GM21825 (cell line): ENCODE measurements at regions not wholly inside any gene's neighbourhood (a gene's known extent, or its start where the extent isn't known, plus 50 kb on each side); places are given as distances from the start of the nearest gene placed in this dataset.

ENCODE experiments used
- ATAC-seq: cut with Tn5 transposase; IDR thresholded peaks from one replicate; pipeline ENCODE4 v1.9.1; 2021; ENCODE audit warnings: mild to moderate bottlenecking, moderate library complexity; ENCODE audit not compliant: unreplicated experiment

DNA sequence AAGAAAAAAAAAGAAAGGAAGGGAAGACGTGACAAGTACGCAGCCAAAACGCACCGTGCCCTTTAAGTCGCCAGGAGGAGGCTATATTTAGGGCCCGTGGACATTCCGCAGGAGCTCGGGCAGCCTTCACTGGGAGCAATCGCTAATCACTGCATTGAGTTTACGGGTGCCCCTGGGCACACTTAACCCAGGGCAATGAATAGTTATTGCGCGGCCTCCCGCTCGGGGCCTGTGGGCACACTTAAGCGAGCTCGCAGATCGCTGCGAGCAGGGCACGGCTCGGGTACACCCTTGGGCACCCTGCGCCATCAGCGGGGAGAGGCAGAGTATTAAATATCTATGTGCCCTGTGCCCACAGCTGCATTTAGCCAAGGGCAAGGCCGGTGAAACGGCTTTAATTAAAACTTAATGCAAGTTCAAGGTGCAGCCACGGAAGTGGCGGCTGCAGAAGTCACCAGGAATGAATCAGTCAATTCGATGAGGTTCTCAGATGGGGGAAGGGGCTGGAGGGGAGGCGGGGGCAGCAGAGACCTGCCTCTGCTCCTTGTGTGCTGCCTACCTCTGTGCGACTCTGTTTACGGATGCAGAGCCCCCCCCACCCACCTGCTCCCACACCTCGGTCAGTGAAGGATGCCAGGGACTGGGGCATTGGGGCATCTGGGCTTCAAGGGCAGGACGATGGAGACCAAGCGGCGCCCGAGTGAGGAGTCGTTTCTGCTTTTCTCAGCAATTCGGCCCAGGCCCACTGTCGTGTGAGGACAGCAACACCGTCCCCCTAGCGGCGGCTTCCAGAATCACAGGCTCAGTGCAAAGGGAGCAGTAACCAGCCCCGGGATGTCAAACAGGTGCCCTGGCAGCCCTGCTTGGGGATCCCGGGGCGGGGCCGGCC lies 51.8 kb upstream of the TARDBP start:
- ATAC-seq = no peak

DNA sequence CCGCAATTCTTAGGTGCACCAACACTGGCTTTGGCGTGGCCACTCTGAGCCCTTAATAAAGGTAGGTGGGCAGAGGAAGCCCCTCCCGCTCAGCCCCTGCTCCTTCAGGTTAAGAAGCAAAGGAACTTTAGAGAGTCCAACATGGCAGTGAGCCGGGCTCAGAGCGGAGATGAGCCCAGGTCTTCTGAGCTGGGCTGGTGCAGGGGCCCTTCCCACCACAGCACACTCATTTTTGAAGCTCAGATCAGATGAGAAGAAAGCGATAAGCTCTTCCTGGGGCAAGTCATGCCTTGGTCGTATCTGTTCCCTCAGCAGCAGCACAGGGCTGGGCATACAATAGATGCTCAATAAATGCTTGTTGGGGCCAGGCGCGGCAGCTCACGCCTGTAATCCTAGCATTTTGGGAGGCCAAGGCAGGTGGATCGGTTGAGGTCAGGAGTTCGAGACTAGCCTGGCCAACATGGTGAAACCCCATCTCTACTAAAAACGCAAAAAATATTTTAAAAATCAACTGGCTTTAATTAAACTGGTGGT lies 51.1 kb upstream of the TARDBP start:
- ATAC-seq = no peak

DNA sequence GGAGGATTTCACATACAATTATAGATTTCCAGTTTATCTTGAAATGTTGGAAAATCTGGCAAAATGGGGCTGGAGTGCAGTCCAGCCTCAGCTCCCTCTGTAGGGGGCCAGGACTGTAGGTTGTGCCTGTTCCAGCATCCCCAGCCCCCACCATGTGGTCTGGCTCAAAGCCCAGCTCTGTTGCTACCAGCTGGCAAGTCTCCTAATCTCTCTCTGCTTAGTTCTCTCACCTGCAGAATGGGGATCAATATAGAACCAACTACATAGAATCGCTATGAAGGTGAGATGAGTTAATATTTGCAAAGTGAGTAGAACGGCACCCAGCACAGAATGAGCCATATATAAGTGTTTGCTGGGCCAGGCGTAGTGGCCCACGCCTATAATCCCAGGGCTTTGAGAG lies 50.0 kb upstream of the TARDBP start:
- ATAC-seq = no peak
